ENCODE measurements at regions not wholly inside any gene's neighbourhood (a gene's known extent, or its start where the extent isn't known, plus 50 kb on each side); places are given as distances from the start of the nearest gene placed in this dataset.
A peak's percentile ranks its signal among the peaks of the same experiment; 100 is the strongest.

DNA sequence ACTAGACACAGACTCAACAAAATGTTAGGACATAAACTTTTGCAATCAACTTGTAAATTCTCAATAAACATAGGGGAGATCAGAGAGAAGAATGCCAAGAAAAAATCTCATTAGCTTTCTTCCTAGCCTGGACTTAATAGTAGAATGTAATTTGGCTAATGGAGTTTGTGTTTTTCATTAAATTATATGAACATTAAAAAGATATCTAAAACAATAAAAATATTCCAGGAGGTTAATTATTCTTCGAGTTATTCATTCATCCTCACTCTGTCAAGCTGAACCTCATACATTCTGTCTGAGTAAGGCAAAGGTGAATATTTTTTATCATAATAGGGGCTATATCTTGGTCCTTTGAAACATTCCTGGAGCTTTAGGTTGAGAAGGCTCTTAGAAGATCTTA is 551.9 kb upstream of the TBX3 start:
- DNase-seq: no peak

DNA sequence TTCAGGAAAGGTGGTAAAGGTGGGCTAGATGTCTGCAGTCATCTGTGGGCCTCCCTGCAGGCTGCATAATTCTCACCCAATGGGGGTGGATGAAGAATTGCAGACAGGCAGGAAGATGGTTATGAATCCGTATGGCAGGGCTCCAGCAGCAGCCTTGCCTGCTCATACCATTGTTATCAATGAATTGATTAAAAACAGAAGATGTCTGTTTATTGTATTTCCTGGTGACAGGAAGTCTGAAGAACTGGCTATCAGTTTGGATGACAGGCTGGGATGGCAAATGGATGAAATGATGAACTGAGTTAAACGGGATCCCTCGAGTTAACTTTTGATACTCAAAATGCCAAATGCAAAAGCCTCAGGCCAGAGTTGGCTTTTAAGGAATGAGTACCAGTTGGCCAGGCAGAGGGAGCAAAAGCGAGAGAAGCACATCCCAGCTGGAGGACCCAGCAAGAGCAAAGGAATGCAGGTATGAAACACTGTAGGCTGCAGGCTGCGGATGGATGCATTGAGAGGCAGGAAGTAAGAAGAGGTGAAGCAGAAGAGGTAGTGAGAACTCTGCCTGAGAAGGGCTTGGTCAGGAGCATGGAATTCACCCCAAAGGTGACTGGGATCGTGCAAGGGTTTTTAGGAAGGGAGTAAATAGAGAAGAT is 550.0 kb upstream of the TBX3 start:
- DNase-seq: no peak

DNA sequence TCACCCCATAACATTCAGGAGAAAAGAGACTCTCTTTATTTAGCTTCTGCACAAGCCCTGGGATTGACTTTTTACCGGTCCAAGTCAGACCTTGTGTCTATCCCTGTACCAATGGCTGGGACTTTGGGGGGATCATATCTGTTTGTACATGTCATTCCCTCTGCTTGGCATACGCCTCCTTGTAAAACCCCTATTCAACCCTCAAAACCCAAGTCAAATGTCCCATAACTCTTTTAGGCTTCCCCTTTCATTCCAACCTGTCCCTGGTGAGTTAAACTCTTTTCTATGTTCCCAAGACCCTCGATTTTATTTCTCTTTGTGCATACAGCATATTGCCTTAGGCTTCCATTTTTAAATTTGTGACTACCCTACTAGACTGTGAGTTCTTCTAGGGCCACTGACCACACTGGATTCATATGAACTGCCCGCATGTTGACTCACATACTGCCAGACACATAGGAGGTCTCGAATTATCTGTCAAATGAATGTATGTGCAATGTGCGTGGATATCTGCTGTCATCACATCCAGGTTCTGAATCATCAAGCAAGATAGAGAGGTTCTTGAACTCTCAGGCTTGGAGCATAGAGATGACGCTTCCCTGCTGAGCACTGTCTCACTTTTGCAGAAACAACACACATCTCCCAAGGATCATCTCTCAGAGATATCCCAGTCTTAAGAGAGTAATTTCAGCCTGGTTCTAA is 548.6 kb upstream of the TBX3 start:
- no peak for DNase-seq

DNA sequence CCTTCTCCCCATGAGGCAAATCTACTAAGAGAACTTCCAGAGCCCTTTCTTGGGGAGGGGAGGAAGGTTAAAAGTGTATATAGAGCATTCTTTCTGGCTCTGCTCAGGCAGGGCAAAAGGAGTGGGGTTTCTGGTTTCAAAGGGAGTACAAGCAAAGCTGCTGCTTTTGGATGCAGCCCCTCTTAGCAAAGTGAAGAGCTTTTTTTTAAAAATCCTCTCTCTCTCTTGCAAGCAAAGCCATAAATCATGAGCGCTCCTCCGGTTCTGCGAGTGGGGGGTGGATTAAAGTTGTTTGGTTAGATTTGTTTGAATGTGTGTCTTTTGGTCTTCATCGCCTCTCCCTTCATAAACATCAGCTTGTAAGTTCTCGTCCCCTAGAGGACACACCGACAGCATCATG is 546.6 kb upstream of the TBX3 start:
- DNase-seq: peak; percentile 30

DNA sequence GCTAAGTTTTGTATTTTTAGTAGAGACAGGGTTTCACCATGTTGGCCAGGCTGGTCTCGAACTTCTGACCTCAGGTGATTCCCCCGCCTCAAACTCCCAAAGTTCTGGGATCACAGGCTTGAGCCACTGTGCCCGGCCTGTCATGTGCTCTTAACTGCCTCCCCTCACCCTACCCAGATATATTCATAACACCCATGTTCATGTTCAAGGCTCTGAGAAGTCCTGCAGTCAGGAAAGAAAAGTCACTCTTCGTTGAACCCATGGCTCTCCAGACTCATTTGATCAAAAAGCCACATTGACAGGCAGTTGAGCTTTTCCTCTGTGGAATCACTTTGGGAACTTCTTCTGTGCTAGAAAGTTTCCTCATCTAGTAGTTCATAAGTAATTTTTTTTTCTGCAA is 545.5 kb upstream of the TBX3 start:
- DNase-seq: no peak

DNA sequence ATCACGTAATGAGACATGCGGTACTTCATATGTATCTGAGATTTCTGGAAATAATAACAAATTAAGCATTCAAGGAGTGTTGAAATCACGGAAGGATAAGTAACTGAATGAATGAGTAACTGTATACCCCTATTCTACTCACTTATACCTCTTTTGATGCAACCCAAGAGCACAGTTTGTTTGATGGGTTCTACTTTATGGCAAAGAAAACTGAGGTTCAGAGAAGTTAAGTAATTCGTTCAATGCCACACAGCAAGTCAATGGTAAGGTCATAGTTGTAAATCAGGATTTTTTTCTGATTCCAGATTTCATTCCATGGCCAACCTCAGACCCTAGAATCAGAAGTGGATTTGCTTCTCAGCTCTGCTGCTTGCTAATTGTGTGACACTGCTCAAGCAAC is 544.5 kb upstream of the TBX3 start:
- no peak for DNase-seq

DNA sequence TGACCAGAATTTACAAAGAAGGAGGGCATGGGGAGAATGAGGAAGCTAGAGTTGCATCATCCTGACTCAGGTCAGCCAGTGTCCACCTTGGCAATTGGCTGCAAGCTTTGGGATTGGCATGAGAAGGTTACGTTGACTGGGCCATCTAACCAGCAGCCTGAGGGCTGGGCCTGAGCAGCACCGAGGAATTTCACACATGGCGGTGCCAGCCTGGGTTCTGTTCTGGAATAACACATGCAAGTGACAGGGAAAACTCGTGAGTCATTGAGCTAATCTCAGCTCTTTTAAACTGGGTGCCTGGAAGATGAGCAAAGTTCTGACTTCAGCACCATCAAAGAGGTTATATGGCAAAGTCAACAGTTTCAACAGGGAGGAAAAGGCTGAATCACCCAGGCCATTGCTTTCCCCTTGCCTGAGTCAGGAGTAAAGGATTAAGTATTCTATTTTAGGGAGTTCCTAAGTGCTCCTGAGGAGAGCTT is 543.2 kb upstream of the TBX3 start:
- DNase-seq: no peak

DNA sequence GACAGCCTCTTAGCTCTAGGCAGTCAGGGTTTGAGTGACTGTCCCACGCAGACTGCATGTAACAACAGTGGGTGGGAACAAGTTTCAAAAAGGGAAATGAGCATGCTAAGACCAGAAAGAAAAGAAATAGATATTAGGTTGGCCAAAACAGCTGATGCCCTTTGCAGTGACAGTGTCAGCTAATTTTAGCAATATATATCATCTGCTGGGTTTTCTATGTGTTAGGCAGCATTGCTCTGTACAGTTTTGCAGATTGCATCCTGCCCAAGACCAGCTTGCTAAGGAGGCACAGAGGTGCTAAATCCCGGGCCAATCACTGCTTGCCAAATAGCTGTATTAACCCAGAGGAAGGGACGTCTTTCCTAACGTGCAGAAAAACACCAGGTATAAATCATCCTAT is 541.9 kb upstream of the TBX3 start:
- DNase-seq: no peak

DNA sequence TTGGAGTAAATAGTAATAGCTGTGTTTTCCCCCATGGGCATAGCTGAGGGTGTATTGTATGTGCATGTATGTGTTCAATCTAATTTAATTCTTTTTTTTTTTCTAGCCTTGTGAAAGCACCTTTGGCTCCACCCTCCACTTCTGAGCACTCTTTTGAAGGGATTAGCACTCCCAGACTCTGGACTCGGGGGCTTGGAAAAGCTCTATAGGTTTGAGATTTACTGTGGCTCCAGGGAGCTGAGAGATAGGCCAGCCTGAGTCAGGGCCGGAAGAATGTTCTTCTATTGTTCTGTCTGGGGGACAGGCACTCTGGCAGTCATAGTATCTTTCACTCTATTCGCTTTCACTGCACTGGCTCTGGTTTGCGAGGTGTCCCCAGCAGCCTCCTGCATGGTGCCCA is 540.0 kb upstream of the TBX3 start:
- no peak for DNase-seq

DNA sequence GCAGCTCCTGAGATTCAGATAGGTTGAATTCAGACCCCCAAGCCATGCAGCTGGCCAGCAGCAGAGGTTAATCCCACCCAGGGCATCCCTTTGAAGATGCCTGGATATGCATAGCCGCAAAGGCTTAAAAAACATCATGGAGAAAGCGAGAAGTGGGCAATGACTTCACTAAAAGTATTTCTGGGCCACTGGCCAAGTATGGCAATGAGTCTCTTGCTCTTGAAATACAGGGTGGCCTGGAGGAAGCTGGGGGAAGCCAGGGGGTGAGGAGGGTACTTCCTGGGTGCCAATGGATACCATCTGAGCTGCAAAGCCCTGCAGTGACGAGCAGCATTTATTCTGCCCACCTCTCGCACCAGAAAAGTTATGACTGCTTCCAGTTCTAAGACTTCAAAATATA is 539.3 kb upstream of the TBX3 start:
- no peak for DNase-seq

DNA sequence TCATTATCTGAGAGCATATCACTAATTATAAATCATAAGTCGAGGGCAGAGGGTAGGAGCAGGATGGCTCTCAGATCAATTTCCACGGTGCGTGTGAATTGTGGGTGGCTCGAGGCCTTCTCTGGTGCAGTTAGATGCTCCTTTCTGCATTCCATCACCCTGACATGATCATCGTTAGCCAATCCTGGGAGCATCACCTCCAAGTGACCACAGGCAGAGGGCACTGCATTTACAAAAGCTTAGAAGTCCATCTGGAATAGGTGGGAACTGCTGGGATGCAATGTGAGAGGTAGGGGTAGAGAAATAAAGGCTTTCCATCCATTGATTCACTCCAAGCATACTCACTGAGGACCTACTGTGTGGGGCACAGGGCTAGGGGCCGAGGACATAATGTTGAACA is 538.2 kb upstream of the TBX3 start:
- no peak for DNase-seq

DNA sequence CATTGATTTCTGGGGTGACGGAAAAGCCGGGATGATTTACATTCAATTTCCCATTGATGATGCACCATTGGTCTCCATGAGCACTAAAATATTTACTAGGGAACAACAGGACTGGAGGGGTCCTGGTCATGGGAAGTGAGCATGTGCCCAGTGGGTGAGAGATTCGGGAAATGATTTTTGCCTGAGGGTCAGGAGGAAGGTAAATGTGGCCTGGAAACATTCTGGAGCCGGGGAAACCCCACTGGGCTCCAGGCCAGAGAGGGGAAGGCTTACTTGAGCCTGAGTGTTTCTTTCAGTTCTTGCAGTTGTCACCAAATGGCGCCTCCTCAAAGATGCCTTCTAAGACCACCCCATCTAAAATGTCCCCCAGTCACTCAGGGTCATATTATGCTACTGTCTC is 532.3 kb upstream of the TBX3 start:
- DNase-seq: no peak

DNA sequence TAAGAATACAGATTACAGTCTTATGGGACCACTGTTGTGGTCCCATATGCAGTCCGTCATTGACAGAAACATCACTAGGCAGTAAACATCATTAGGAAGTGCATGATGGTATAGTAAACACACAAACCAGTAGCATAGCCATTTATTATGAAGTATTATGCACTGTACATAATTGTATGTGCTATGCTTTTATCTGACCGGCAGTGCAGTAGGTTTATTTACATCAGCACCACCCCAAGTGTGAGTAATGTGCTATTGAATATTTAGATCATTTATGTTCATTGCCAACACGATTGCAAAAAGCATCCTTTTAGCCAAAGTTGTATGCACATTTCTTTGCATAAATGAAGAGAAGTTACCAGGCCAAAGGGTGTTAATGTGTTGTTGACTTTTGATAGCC is 531.6 kb upstream of the TBX3 start:
- no peak for DNase-seq

DNA sequence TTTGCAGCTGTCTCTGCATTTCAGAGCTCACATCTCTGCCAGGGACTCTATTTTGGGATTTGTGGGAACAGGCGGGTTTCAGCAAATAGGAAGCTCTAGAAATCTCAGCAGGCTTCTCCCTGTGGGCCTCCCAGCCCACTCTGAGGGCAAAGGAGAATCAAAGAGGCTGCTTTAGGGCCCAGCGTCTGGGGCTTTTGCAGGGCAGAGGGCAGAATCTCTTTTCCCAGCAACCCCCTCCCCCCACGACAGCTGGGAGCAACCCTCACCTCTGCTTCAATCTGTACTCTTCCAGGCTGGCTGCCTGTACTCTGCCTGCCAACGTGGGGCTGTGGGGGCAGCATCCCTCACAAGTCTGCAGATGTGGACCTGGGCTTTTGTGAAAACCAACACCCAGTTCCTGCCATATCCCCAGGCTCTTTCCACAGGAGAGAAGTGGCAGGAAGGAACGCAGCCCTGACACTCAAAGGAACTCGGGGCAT is 529.6 kb upstream of the TBX3 start:
- peak; percentile 46 for DNase-seq

DNA sequence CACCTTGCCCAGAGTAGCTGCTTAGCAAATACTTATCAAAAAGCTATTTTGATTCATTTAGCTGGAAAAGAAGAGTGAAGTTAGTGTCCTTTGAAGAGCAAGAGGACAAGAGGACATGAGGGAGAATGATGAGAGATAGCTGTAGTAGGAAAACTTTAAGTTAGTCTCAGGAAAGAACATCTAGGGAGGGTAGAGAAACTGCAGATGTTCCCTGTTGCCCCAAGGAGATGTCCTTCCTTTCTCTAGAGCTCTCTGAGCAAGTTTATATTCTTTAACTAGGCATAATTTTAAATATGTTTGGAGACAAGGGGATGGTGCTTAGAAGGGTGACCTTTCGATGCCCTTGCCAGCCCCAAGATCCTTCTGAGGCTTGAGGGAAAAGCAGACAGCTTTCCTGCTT is 529.1 kb upstream of the TBX3 start:
- DNase-seq: no peak

DNA sequence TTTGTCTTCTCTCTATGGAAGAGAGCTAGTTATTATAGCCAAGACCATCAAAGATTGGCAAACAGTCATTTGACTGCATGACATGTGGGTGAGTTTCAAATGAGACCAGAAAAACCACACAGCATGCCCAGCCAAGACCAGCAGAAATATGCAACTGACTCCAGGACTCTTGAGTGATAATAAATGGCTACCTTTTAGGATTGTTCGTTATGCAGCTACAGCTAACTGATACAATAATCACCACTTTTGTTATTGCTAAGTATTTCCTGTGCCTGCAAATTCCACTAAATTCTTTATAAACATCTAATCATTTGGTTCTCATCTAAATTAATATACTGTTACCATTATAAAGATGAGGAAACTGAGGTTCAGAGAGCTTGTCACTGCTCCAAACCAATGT is 528.4 kb upstream of the TBX3 start:
- DNase-seq: no peak

DNA sequence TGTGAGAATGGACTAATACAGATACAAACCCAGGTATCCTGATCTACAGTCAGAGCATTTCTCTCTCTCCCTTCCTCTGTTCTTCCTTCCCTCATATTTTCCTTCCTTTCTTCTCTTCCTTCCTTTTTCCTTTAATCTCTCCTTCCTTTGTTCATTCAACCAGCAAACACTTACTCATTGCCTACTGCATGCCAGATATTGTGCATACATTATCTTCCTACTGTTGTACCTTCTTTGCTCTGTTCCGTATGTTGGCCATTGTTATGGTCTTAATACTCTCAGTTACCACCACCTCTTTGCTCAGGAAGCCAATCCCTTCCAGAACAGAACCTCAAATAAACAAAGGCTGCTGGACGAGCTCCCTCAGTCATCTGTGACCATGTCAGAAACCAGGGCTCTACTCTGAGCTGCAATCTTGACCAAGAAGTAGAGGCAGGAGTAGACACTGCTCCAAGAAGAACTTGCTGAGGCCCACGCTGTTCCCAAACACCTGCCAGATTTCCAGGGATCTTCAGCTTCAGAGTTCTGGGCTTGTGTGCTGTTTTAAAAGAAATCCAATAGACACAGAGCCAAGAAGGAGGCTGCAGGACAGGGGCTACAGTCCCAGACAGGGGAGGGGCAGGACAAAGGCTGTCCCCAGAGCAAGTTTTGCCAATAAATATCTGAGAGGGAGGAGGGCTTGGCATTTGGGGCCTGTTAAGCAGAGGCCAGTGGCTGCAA is 526.7 kb upstream of the TBX3 start:
- DNase-seq: no peak

DNA sequence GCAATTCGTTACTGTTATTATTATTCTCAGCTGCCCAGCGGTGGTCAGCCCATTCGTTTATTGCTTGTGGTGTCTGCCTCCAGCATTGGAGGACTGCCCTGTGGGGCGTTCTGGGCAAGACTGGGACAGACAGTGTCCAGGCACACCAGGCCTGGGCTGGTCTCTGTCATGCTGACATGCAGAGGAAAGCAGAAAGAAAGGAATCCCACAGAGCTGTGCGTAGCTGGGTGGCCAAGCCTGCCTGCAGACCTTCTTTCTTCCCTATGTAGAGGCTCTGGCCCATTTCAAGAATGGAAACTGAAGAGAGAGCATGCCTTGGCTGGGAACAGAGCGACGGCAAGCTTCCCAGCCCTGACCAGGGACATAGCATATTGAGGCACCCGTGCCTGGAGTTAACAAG is 525.3 kb upstream of the TBX3 start:
- DNase-seq: no peak

DNA sequence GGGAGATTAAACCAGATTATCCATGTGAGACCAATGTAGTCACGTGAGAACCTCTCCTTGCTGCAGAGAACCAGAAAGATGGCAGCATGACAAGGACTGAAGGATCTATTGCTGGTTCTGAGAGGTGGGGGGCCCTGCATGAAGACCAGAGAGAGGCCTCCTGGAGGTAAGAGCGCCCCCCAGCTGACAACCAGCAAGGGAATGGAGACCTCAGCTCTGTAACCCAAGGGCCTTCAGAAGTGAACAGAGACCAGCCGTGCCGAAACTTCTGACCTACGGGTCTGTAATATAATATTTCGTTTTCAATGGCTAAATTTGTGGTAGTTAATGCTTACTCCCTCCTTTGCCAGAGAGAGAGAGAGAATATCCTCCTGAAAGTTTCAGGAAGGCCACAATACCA is 524.1 kb upstream of the TBX3 start:
- DNase-seq: no peak

DNA sequence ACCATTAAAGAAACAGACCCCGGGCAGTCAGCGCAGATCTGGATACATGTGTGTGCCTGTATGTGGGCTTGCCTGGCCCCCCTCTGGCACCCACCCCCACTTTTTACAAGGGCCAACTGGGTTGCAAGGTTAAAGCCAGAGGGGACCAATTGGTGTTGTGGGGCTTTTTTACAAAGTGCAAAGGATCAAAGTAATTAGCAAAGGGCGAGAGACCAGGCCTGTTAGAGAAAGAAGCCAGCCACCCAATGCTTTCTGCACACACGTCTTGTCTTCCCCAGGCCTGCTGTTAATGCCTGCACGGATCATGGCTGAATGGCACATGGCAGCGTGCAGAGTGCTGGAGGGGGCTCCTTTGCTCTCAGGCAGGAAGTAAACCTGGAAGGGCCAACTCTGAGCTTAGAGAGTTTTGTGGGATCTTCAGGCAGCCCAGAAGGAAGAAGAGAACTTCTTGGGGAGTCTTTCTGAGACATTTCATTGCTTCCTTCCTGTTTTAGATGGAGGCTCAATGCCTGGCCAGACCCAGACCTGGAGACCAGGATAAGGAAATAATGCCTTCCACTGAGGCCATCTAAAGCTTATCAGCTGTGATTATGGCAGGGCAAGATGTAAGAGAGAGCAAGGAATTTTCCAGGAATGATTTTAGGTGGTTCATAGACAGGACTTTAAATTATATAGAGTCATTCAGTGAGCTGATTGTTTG is 523.4 kb upstream of the TBX3 start:
- no peak for DNase-seq

DNA sequence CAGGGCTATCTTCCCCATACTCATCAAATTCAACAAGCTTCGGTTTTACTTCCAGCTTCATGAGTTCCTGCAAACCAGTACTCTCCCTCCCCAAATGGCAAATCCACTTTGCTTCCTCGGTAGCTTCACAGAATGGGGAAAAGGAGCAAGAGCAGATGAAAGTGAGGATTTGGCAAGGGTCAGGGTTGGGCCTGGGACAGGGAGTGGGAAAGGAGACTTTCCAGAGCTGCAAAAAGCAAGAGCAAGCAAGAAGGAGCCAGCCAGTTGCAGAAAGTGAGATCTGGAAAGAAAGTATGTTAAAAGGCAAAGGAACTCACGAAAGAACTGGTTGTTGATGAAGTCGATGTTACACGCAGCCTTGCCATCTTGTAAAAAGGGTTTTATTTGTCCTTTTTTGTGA is 522.8 kb upstream of the TBX3 start:
- DNase-seq: no peak

DNA sequence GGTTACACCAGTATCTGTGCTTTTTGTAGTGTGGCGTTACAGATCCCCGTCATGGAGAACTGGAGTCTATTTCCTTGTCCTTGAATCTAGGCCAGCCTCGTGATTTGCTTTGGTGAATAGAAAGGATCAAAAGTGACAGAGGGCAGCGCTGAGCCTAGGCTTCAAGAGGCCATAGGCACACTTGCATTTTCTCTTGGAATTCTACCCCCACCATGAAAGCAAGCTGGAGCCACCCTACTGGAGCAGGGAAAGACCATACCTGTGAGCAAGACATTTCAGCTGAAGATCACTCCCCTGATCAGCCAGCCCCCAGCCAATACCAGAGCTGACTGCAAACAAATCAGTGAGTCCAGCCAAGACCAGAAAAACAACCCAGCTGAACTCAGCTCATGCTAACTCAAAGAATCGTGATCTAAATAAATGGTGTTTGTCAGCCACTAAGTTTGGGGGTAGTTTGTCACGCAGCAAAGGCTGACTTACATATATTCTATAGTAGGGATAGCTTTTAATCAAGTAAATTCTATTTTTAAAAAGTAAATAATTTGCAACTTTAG is 521.9 kb upstream of the TBX3 start:
- no peak for DNase-seq

Data from eye (tissue), 1 donor.